GM12878 (cell line): ENCODE measurements at regions not wholly inside any gene's neighbourhood (a gene's known extent, or its start where the extent isn't known, plus 50 kb on each side); places are given as distances from the start of the nearest gene placed in this dataset.

Source experiments
- BMI1 ChIP-seq: fragments of 450-650 bp; IDR thresholded peaks from 2 replicates; pipeline ENCODE4 v1.6.1; 2016; ENCODE audit warnings: mild to moderate bottlenecking, moderate library complexity, borderline replicate concordance
- CHD4 ChIP-seq: fragments of 200-600 bp; sonication (generic); IDR thresholded peaks from 2 replicates; pipeline ENCODE4 v1.6.1; 2016; ENCODE audit warnings: mild to moderate bottlenecking
- EZH2 ChIP-seq: IDR thresholded peaks from 2 replicates; pipeline ENCODE4 v1.6.1; 2012; ENCODE audit warnings: low read depth, mild to moderate bottlenecking, control low read depth, inconsistent platforms, low read length, borderline replicate concordance; ENCODE audit not compliant: control insufficient read depth
- POLR2A ChIP-seq: IDR thresholded peaks from 2 replicates; pipeline ENCODE4 v1.6.1; 2011; ENCODE audit warnings: low read depth, mild to moderate bottlenecking, low read length
- POLR2AphosphoS5 ChIP-seq: IDR thresholded peaks from 2 replicates; pipeline ENCODE4 v1.6.1; 2011; ENCODE audit warnings: mild to moderate bottlenecking, low read length, inconsistent platforms
- SIX5 ChIP-seq: IDR thresholded peaks from 2 replicates; pipeline ENCODE4 v1.6.1; 2011; ENCODE audit warnings: mild to moderate bottlenecking, low read depth, low read length, moderate library complexity; ENCODE audit not compliant: severe bottlenecking
- SP1 ChIP-seq: IDR thresholded peaks from one replicate; pipeline ENCODE4 v1.6.1; 2011; ENCODE audit warnings: low read depth, low read length
- TAF1 ChIP-seq: IDR thresholded peaks from 2 replicates; pipeline ENCODE4 v1.6.1; 2011; ENCODE audit warnings: mild to moderate bottlenecking, low read depth, low read length, borderline replicate concordance
- ZNF217 ChIP-seq: fragments of 450-650 bp; IDR thresholded peaks from 2 replicates; pipeline ENCODE4 v1.6.1; 2017; ENCODE audit warnings: antibody characterized with exemption, mild to moderate bottlenecking
- TF ChIP-seq, protein P1 (sequence below): fragments of 150-350 bp; IDR thresholded peaks from 2 replicates; pipeline ENCODE4 v1.6.1; 2014; ENCODE audit warnings: mild to moderate bottlenecking, low read depth, low read length
- TF ChIP-seq, protein P2 (sequence below), 3 experiments: IDR thresholded peaks in 2 of 3; conservative IDR thresholded peaks in 1 of 3; 2 replicates each; pipeline ENCODE4 v1.5.1; 2011; ENCODE audit warnings: low read depth in 3 of 3, low read length in 3 of 3, mild to moderate bottlenecking in 3 of 3, control low read depth in 2 of 3, moderate library complexity in 2 of 3, inconsistent platforms in 1 of 3, mixed read lengths in 1 of 3; ENCODE audit not compliant: control insufficient read depth in 2 of 3, insufficient read depth in 1 of 3; ENCODE audit errors: extremely low read depth in 1 of 3
- TF ChIP-seq, protein P3 (sequence below): IDR thresholded peaks from 2 replicates; pipeline ENCODE4 v1.6.1; 2012; ENCODE audit warnings: low read depth, low read length, improper control_type of control experiment

DNA sequence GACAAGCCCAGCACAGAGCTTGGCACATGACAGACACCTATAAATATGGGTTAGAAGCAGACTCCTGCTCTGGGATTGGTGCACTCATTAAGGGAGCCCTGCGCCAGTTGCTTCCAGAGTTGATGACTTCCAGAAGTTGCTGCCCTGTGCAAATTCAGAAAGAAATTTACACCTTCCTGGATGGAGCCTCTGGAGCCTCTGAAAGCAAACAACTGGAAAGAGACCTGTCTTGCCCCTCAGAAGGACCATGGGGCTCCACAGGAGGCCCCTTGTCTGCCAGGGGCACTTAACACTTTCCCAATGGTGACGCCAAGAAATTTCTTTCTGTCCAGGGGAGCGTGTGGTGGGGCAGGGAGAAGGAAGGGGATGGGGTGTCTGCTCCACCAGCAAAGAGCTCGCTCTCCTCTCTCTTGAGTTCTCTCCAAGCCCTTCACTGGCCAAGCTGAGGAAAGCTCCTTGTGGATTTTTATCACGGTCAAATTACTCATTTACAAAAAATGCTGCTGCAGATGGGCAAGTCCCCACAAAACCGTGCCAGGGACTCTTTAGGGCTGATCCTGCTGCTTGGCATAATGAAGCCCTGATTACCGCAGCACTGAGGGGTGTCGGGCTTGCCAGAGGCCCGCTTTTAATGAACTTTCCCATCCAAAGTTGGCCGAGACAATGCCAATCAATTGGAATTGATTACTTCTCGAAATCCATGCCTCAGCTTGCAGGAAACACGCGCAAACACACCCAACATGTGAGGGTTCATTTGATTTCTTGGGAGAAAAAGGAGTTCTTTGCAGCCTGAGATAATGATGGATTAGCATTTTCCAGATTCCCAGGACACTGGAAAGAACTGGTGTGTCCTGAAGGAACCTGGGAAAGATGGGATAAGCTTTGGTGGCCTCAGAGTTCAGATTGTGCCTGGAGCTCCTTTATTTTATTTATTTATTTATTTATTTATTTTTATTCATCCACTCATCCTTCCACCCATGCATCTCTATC lies 583.6 kb upstream of the CDH5 start:
- TF ChIP-seq, protein P1, sequence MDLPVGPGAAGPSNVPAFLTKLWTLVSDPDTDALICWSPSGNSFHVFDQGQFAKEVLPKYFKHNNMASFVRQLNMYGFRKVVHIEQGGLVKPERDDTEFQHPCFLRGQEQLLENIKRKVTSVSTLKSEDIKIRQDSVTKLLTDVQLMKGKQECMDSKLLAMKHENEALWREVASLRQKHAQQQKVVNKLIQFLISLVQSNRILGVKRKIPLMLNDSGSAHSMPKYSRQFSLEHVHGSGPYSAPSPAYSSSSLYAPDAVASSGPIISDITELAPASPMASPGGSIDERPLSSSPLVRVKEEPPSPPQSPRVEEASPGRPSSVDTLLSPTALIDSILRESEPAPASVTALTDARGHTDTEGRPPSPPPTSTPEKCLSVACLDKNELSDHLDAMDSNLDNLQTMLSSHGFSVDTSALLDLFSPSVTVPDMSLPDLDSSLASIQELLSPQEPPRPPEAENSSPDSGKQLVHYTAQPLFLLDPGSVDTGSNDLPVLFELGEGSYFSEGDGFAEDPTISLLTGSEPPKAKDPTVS = no peak
- TF ChIP-seq SP1 (no peak), EZH2 (no peak), CHD4 (no peak), POLR2A (no peak), ZNF217 (no peak), POLR2AphosphoS5 (no peak), TAF1 (no peak), SIX5 (no peak), BMI1 (no peak)
- TF ChIP-seq, protein P2, sequence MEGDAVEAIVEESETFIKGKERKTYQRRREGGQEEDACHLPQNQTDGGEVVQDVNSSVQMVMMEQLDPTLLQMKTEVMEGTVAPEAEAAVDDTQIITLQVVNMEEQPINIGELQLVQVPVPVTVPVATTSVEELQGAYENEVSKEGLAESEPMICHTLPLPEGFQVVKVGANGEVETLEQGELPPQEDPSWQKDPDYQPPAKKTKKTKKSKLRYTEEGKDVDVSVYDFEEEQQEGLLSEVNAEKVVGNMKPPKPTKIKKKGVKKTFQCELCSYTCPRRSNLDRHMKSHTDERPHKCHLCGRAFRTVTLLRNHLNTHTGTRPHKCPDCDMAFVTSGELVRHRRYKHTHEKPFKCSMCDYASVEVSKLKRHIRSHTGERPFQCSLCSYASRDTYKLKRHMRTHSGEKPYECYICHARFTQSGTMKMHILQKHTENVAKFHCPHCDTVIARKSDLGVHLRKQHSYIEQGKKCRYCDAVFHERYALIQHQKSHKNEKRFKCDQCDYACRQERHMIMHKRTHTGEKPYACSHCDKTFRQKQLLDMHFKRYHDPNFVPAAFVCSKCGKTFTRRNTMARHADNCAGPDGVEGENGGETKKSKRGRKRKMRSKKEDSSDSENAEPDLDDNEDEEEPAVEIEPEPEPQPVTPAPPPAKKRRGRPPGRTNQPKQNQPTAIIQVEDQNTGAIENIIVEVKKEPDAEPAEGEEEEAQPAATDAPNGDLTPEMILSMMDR (IDR thresholded peaks at IDR 0.05 in 2 of 3, conservative IDR thresholded peaks at IDR 0.05 in 1 of 3; ENCODE audit: control insufficient read depth in 2 of 3, extremely low read depth in 1 of 3, insufficient read depth in 1 of 3, low read depth in 3 of 3, low read length in 3 of 3) = no peak
- TF ChIP-seq, protein P3, sequence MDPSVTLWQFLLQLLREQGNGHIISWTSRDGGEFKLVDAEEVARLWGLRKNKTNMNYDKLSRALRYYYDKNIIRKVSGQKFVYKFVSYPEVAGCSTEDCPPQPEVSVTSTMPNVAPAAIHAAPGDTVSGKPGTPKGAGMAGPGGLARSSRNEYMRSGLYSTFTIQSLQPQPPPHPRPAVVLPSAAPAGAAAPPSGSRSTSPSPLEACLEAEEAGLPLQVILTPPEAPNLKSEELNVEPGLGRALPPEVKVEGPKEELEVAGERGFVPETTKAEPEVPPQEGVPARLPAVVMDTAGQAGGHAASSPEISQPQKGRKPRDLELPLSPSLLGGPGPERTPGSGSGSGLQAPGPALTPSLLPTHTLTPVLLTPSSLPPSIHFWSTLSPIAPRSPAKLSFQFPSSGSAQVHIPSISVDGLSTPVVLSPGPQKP = no peak
